ENCODE measurements at regions not wholly inside any gene's neighbourhood (a gene's known extent, or its start where the extent isn't known, plus 50 kb on each side); places are given as distances from the start of the nearest gene placed in this dataset.

GRCh38 chr1:36580524-36580923 is 97.8 kb upstream of the CSF3R start:
- H3K4me1 ChIP-seq: no peaks in the 10 kb centered on the region
- H3K9me3 ChIP-seq: no peaks in the 10 kb centered on the region
- no peak for DNase-seq
- H3K27ac ChIP-seq: no peak overlapping the region
- H3K9ac ChIP-seq (ENCODE audit: low read depth in 2 of 2, low read length in 2 of 2): no peak overlapping the region
- H3K4me3 ChIP-seq: no peak overlapping the region
- no peaks in the 10 kb centered on the region for H3K36me3 ChIP-seq
- TF ChIP-seq CTCF (IDR thresholded peaks at IDR 0.05): no peak
- no peaks in the 10 kb centered on the region for H3K27me3 ChIP-seq
- intact Hi-C loops (cut with DNase I): no loop called here

- Histone ChIP-seq H3K36me3 (no peaks in the 10 kb centered on the region), H3K4me1 (no peaks in the 10 kb centered on the region), H3K9me3 (no peaks in the 10 kb centered on the region), H3K4me3 (no peak overlapping the region), H3K27me3 (no peaks in the 10 kb centered on the region), H3K9ac (ENCODE audit: low read depth in 2 of 2, low read length in 2 of 2) (no peak overlapping the region), H3K27ac (no peak overlapping the region)
- DNase-seq: no peak
- intact Hi-C loops (cut with DNase I): loop anchor here (10.0 kb wide), 1 partner anchor 856 kb away; no protein-coding TSS in a partner anchor
- no peak for TF ChIP-seq CTCF (IDR thresholded peaks at IDR 0.05)
Measured at GRCh38 chr1:36579039-36579438, 96.3 kb upstream of the CSF3R start.

GRCh38 chr1:36576551-36577110 is 93.9 kb upstream of the CSF3R start:
- Histone ChIP-seq H3K4me1 (no peaks in the 10 kb centered on the region), H3K4me3 (no peak overlapping the region), H3K27ac (no peak overlapping the region), H3K9me3 (no peaks in the 10 kb centered on the region), H3K9ac (ENCODE audit: low read depth in 2 of 2, low read length in 2 of 2) (no peak overlapping the region), H3K27me3 (no peaks in the 10 kb centered on the region), H3K36me3 (no peaks in the 10 kb centered on the region)
- DNase-seq: no peak
- no peak for TF ChIP-seq CTCF (IDR thresholded peaks at IDR 0.05)
- intact Hi-C loops (cut with DNase I): loop anchor here (10.0 kb wide), 1 partner anchor 858 kb away; no protein-coding TSS in a partner anchor

GRCh38 chr1:36576118-36576517 is 93.4 kb upstream of the CSF3R start:
- TF ChIP-seq CTCF (IDR thresholded peaks at IDR 0.05): peak; percentile 71
- H3K4me3 ChIP-seq: no peak overlapping the region
- no peaks in the 10 kb centered on the region for H3K36me3 ChIP-seq
- no peak overlapping the region for H3K9ac ChIP-seq (ENCODE audit: low read depth in 2 of 2, low read length in 2 of 2)
- H3K4me1 ChIP-seq: no peaks in the 10 kb centered on the region
- H3K9me3 ChIP-seq: no peaks in the 10 kb centered on the region
- intact Hi-C loops (cut with DNase I): loop anchor here (10.0 kb wide), 1 partner anchor 859 kb away; no protein-coding TSS in a partner anchor
- H3K27me3 ChIP-seq: no peaks in the 10 kb centered on the region
- H3K27ac ChIP-seq: no peak overlapping the region
- DNase-seq: peak; percentile 26

GRCh38 chr1:36573445-36573844 is 90.7 kb upstream of the CSF3R start:
- Histone ChIP-seq H3K9ac (ENCODE audit: low read depth in 2 of 2, low read length in 2 of 2) (no peak overlapping the region), H3K27me3 (no peaks in the 10 kb centered on the region), H3K9me3 (no peaks in the 10 kb centered on the region), H3K27ac (no peak overlapping the region), H3K36me3 (no peaks in the 10 kb centered on the region), H3K4me1 (no peaks in the 10 kb centered on the region), H3K4me3 (no peak overlapping the region)
- no peak for DNase-seq
- intact Hi-C loops (cut with DNase I): loop anchor here (10.0 kb wide), 1 partner anchor 861 kb away; no protein-coding TSS in a partner anchor
- TF ChIP-seq CTCF (IDR thresholded peaks at IDR 0.05): no peak

Measured in colonic mucosa (tissue), 4 donors.